ENCODE measurements at regions not wholly inside any gene's neighbourhood (a gene's known extent, or its start where the extent isn't known, plus 50 kb on each side); places are given as distances from the start of the nearest gene placed in this dataset.

GRCh38 chr11:70871881-70872280 is 380.5 kb downstream of the SHANK2 start:
- intact Hi-C loops (cut with micrococcal nuclease; ENCODE audit: unreplicated experiment): no loop called here
- Histone ChIP-seq H3K79me2 (ENCODE audit: low read depth) (no peaks in the 10 kb centered on the region), H4K20me1 (ENCODE audit: insufficient read depth) (peaks cover 3% of the 10 kb centered on the region), H3K4me2 (no peak overlapping the region), H2AFZ (no peak overlapping the region), H3K9me2 (ENCODE audit: insufficient read depth) (no peaks in the 10 kb centered on the region), H3K4me1 (replicated peaks; ENCODE audit: insufficient read depth) (no peaks in the 10 kb centered on the region), H3F3A (ENCODE audit: insufficient read depth, low read depth) (no peaks in the 10 kb centered on the region), H3K9me3 (ENCODE audit: insufficient read depth, low read depth) (no peaks in the 10 kb centered on the region), H3K27ac (no peak overlapping the region), H3K4me3 (no peak overlapping the region), H3K27me3 (ENCODE audit: insufficient read depth, low read depth) (no peaks in the 10 kb centered on the region), H3K36me3 (ENCODE audit: low read depth) (no peaks in the 10 kb centered on the region)
- BruUV-seq (replicated peaks): no TSS peak
- DNase-seq: no peak
- ChIA-PET POLR2A (ENCODE audit: unreplicated experiment) (no interaction called here), CTCF (no interaction called here)
- no peak for TF ChIP-seq CTCF (conservative IDR thresholded peaks at IDR 0.05)
- TF ChIP-seq EZH2 (IDR thresholded peaks at IDR 0.05; ENCODE audit: low read depth): no peak

DNA sequence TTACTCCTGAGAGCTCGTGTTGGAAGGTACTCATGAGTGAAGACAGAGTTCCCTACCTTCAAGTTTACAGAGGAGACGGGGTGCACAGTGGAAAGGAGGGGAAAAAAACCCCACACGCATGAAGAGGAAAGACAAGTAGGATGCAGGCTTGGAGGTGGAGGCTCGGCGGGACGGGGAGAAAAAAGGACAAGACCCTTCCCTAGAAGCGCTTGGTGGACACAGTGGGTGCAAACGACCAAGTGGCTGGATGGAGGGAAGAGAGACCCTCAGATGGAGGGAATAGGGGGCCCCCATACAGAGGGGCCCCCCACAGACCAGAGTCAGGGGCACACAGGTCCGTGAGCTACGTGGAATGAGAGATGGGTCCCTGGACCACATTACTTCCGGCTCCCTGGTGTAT is 380.1 kb downstream of the SHANK2 start:
- Histone ChIP-seq H4K20me1 (ENCODE audit: insufficient read depth) (peaks cover 3% of the 10 kb centered on the region), H3K4me1 (replicated peaks; ENCODE audit: insufficient read depth) (no peaks in the 10 kb centered on the region), H3F3A (ENCODE audit: insufficient read depth, low read depth) (no peaks in the 10 kb centered on the region), H3K27me3 (ENCODE audit: insufficient read depth, low read depth) (no peaks in the 10 kb centered on the region), H3K36me3 (ENCODE audit: low read depth) (no peaks in the 10 kb centered on the region), H3K79me2 (ENCODE audit: low read depth) (no peaks in the 10 kb centered on the region), H3K4me3 (no peak overlapping the region), H3K9me3 (ENCODE audit: insufficient read depth, low read depth) (no peaks in the 10 kb centered on the region), H3K4me2 (no peak overlapping the region), H2AFZ (no peak overlapping the region), H3K27ac (no peak overlapping the region), H3K9me2 (ENCODE audit: insufficient read depth) (no peaks in the 10 kb centered on the region)
- TF ChIP-seq EZH2 (IDR thresholded peaks at IDR 0.05; ENCODE audit: low read depth) (no peak), CTCF (conservative IDR thresholded peaks at IDR 0.05) (no peak)
- DNase-seq: no peak
- CTCF ChIA-PET: no interaction called here
- no TSS peak for BruUV-seq (replicated peaks)
- POLR2A ChIA-PET (ENCODE audit: unreplicated experiment): no interaction called here
- intact Hi-C loops (cut with micrococcal nuclease; ENCODE audit: unreplicated experiment): no loop called here

DNA sequence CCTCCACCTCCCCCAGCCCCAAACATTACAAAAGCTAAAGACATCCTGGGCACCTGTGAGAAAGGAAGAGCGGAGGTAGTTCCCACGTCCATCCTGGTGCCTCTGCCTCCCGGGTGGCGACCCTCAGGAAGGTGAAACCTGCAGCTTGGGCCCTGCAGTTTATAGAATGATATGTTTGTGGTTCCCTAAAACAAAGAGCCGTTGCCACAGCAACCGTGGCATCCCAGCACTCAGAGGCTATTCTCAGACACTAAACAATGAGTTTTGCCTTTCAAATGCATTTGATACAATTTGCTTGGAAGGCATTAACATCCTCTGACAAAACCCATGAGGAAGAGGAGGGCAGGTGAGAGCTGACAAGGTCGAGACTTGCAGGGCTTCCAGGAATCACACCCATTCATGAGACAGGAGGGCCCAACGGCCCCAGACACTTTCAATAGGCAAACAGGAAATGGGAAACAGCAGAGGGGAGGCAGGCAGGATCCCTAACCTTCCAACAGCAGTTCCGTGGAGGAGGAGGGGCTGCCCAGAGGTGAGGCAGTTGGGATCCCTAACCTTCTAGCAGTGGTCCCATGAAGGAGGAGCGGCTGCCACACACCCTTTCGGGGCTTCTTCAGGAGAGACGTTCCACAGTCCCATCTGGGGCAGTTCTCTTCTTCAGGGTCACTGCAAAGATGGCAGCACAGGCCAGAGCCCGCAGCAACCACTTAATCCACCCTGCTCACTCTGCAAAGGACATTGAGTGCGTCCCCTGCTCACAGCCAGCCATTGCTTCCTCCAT is 379.2 kb downstream of the SHANK2 start:
- Histone ChIP-seq H2AFZ (no peak overlapping the region), H3K27ac (no peak overlapping the region), H3K79me2 (ENCODE audit: low read depth) (no peaks in the 10 kb centered on the region), H4K20me1 (ENCODE audit: insufficient read depth) (peaks cover 3% of the 10 kb centered on the region), H3K36me3 (ENCODE audit: low read depth) (no peaks in the 10 kb centered on the region), H3K4me3 (no peak overlapping the region), H3K4me1 (replicated peaks; ENCODE audit: insufficient read depth) (no peaks in the 10 kb centered on the region), H3K27me3 (ENCODE audit: insufficient read depth, low read depth) (no peaks in the 10 kb centered on the region), H3K9me3 (ENCODE audit: insufficient read depth, low read depth) (no peaks in the 10 kb centered on the region), H3K4me2 (no peak overlapping the region), H3K9me2 (ENCODE audit: insufficient read depth) (no peaks in the 10 kb centered on the region), H3F3A (ENCODE audit: insufficient read depth, low read depth) (no peaks in the 10 kb centered on the region)
- ChIA-PET POLR2A (ENCODE audit: unreplicated experiment) (no interaction called here), CTCF (no interaction called here)
- no peak for DNase-seq
- no peak for TF ChIP-seq CTCF (conservative IDR thresholded peaks at IDR 0.05)
- no TSS peak for BruUV-seq (replicated peaks)
- intact Hi-C loops (cut with micrococcal nuclease; ENCODE audit: unreplicated experiment): no loop called here
